H1 (cell line): ENCODE measurements at regions not wholly inside any gene's neighbourhood (a gene's known extent, or its start where the extent isn't known, plus 50 kb on each side); places are given as distances from the start of the nearest gene placed in this dataset.

Experiments used
- CEBPB ChIP-seq: IDR thresholded peaks from 2 replicates; pipeline ENCODE4 v1.6.1; 2012; ENCODE audit warnings: low read depth, low read length
- CTCF ChIP-seq, 3 experiments: IDR thresholded peaks; 1 replicate in 2 of 3; 2 replicates in 1 of 3; pipeline versions ENCODE4 v1.5.1 to v1.6.1; 2011; ENCODE audit warnings: low read length in 3 of 3, mild to moderate bottlenecking in 3 of 3, inconsistent platforms in 2 of 3, low read depth in 1 of 3, moderate library complexity in 1 of 3; ENCODE audit not compliant: insufficient read depth in 1 of 3; ENCODE audit errors: control extremely low read depth in 1 of 3
- PHF8 ChIP-seq: fragments of 200-600 bp; sonication (generic); conservative IDR thresholded peaks from 2 replicates; pipeline ENCODE4 v1.7.1; 2012; ENCODE audit warnings: low read depth, mild to moderate bottlenecking, inconsistent platforms, low read length, moderate library complexity
- RXRA ChIP-seq: IDR thresholded peaks from 2 replicates; pipeline ENCODE4 v1.6.1; 2011; ENCODE audit warnings: low read depth, mild to moderate bottlenecking, low read length, moderate library complexity; ENCODE audit not compliant: insufficient read depth
- SRF ChIP-seq: IDR thresholded peaks from 2 replicates; pipeline ENCODE4 v1.6.1; 2011; ENCODE audit warnings: mild to moderate bottlenecking, low read depth, low read length, moderate library complexity
- ZNF274 ChIP-seq: IDR thresholded peaks from 2 replicates; pipeline ENCODE4 v1.7.0; 2012; ENCODE audit warnings: low read length, borderline replicate concordance; ENCODE audit errors: extremely low read depth
- TF ChIP-seq, protein P1 (sequence below): fragments of 300-600 bp; sonication (generic); IDR thresholded peaks from 2 replicates; pipeline ENCODE4 v1.7.1; 2012; ENCODE audit warnings: low read length, moderate library complexity, mild to moderate bottlenecking, inconsistent platforms; ENCODE audit not compliant: insufficient replicate concordance

GRCh38 chr22:46060292-46061123 lies 83.5 kb upstream of the WNT7B start (continued):
- TF ChIP-seq, protein P1, sequence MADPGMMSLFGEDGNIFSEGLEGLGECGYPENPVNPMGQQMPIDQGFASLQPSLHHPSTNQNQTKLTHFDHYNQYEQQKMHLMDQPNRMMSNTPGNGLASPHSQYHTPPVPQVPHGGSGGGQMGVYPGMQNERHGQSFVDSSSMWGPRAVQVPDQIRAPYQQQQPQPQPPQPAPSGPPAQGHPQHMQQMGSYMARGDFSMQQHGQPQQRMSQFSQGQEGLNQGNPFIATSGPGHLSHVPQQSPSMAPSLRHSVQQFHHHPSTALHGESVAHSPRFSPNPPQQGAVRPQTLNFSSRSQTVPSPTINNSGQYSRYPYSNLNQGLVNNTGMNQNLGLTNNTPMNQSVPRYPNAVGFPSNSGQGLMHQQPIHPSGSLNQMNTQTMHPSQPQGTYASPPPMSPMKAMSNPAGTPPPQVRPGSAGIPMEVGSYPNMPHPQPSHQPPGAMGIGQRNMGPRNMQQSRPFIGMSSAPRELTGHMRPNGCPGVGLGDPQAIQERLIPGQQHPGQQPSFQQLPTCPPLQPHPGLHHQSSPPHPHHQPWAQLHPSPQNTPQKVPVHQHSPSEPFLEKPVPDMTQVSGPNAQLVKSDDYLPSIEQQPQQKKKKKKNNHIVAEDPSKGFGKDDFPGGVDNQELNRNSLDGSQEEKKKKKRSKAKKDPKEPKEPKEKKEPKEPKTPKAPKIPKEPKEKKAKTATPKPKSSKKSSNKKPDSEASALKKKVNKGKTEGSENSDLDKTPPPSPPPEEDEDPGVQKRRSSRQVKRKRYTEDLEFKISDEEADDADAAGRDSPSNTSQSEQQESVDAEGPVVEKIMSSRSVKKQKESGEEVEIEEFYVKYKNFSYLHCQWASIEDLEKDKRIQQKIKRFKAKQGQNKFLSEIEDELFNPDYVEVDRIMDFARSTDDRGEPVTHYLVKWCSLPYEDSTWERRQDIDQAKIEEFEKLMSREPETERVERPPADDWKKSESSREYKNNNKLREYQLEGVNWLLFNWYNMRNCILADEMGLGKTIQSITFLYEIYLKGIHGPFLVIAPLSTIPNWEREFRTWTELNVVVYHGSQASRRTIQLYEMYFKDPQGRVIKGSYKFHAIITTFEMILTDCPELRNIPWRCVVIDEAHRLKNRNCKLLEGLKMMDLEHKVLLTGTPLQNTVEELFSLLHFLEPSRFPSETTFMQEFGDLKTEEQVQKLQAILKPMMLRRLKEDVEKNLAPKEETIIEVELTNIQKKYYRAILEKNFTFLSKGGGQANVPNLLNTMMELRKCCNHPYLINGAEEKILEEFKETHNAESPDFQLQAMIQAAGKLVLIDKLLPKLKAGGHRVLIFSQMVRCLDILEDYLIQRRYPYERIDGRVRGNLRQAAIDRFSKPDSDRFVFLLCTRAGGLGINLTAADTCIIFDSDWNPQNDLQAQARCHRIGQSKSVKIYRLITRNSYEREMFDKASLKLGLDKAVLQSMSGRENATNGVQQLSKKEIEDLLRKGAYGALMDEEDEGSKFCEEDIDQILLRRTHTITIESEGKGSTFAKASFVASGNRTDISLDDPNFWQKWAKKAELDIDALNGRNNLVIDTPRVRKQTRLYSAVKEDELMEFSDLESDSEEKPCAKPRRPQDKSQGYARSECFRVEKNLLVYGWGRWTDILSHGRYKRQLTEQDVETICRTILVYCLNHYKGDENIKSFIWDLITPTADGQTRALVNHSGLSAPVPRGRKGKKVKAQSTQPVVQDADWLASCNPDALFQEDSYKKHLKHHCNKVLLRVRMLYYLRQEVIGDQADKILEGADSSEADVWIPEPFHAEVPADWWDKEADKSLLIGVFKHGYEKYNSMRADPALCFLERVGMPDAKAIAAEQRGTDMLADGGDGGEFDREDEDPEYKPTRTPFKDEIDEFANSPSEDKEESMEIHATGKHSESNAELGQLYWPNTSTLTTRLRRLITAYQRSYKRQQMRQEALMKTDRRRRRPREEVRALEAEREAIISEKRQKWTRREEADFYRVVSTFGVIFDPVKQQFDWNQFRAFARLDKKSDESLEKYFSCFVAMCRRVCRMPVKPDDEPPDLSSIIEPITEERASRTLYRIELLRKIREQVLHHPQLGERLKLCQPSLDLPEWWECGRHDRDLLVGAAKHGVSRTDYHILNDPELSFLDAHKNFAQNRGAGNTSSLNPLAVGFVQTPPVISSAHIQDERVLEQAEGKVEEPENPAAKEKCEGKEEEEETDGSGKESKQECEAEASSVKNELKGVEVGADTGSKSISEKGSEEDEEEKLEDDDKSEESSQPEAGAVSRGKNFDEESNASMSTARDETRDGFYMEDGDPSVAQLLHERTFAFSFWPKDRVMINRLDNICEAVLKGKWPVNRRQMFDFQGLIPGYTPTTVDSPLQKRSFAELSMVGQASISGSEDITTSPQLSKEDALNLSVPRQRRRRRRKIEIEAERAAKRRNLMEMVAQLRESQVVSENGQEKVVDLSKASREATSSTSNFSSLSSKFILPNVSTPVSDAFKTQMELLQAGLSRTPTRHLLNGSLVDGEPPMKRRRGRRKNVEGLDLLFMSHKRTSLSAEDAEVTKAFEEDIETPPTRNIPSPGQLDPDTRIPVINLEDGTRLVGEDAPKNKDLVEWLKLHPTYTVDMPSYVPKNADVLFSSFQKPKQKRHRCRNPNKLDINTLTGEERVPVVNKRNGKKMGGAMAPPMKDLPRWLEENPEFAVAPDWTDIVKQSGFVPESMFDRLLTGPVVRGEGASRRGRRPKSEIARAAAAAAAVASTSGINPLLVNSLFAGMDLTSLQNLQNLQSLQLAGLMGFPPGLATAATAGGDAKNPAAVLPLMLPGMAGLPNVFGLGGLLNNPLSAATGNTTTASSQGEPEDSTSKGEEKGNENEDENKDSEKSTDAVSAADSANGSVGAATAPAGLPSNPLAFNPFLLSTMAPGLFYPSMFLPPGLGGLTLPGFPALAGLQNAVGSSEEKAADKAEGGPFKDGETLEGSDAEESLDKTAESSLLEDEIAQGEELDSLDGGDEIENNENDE = no peak
- TF ChIP-seq ZNF274 = no peak
- no peak for TF ChIP-seq CEBPB
- TF ChIP-seq RXRA = no peak
- no peak for TF ChIP-seq SRF
- no peak for TF ChIP-seq CTCF (IDR thresholded peaks at IDR 0.05; ENCODE audit: control extremely low read depth in 1 of 3, insufficient read depth in 1 of 3, low read depth in 1 of 3, low read length in 3 of 3)
- no peak for TF ChIP-seq PHF8
